ENCODE measurements at regions not wholly inside any gene's neighbourhood (a gene's known extent, or its start where the extent isn't known, plus 50 kb on each side); places are given as distances from the start of the nearest gene placed in this dataset.

DNA sequence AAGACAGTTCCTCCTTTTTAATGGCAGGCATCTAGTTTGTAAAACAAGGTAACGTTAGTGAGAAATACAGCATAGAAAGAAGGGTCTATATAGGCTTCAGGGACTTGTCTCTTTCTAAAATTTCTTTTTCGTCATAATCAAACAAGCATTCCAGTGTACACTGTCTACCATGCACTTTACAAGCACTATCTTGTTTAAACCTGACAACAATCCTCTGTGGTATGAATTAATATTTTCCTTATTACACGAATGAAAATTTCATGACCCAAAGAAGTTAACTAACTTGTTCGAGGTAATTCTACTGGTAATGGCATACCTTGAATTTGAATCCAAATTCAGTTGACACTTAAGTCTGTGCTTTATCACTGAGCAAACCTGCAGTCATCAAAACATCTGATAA, 399.7 kb upstream of the NBEA start:
- no peak for DNase-seq

DNA sequence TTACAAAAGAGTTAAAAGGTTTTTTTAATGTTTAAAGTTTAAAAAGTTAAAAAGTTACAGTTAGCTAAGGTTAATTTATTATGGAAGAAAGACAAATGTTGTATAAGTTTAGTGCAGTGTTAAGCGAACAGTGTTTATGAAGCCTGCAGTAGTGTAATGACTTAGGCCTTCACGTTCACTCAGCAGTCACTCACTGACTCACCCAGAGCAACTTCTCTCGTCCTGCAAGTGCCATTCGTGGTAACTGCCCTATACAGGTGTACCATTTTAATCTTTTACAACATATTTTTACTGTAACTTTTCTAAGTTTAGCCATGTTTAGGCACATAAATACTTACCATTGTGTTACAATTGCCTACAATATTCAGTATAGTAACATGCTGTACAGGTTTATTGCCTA, 398.2 kb upstream of the NBEA start:
- DNase-seq: no peak

DNA sequence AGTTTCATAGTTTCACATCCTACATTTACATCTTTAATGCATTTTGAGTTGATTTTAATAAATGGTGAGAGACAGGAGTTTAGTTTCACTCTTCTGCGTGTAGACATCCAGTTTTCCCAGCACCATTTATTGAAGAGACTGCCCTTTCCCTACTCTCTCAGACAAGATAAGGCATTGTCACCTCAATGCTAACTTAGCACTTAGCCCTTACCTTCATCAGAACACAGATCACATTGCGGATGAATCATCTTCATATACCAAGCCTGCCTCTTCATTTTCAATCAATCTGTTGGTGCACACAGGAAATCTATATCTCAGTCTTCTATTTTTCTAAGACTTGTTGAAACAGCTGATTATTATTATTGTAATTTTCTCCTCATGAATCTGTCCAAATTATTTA, 396.6 kb upstream of the NBEA start:
- no peak for DNase-seq

GRCh38 chr13:34546344-34547250, 395.5 kb upstream of the NBEA start:
- DNase-seq: no peak

DNA sequence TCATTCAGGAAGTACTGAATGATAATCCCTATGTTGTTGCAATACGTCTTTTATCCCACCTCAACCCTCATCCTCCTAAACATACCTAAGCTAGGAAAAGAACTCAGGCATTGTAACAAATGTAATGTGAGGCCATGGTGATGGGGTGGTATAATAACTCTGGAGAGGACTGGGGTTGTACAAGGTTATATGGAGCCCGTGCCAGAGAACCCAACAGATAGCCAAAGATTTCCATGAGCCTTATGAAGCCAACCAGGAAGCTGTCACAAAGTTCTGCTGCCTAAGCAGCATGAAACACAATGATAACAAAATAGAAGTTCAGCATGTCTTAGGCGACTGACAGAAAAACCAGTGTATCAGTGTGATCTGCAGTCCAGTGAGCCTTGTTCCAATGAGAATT, 394.1 kb upstream of the NBEA start:
- DNase-seq: no peak

- no peak for DNase-seq
Measured at GRCh38 chr13:34553376-34553775, 388.7 kb upstream of the NBEA start.

GRCh38 chr13:34555988-34556387, 386.1 kb upstream of the NBEA start:
- DNase-seq: no peak

DNA sequence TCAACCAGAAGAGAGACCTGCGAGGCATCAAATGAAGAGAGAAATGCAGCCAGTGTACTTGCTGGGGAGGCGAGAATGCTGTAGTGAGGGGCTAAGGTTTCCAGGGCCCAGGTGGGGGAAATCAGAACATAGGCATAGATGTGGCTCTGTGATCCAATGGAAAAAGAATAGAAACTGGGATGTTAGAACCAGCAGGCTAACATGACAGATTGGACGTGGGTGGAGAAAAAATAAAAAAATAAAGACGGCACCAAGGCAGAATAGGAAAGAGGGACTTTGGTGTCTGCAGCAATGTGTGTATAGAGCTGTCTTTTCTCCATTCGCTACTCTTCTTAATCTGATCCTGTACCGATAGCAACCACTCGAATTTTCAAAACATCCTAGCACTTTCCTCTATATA, 381.0 kb upstream of the NBEA start:
- no peak for DNase-seq

DNA sequence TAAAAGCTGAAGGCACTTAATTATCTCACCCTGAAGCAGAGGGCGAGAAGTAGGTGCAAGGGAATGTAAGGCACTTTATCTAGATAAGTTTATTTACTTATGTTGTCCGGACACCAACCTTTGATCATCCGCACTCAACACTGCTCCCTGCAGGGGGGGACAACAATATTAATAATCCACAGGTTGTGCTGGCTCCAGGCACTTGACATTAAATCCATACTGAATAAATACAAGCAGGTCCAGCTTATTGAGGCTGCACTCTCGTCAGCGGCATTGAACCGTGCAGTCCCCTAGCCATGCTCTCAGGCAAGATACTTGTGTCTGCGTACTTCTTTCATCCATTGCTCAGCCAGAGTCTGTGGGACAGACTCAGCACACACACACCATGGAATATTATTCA, 374.5 kb upstream of the NBEA start:
- DNase-seq: no peak

- no peak for DNase-seq
Measured at GRCh38 chr13:34570698-34571353, 371.2 kb upstream of the NBEA start.

- no peak for DNase-seq
Measured at GRCh38 chr13:34571716-34572115, 370.4 kb upstream of the NBEA start.

DNA sequence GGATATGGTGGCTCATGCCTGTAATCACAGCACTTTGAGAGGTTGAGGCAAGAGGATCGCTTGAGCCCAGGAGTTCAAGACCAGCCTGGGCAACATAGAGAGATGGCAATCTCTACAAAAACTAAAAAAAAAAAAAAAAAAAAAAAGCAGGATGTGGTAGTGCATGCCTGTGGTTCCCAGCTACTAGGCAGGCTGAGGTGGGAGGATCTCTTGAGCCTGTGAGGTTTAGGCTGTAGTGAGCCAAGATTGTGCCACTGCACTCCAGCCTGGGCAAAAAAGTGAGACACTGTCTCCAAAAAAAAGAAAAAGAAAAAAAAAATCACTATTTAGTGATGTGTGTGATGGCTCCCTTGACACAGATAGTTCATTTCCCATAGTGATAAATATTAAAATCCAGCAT, 365.0 kb upstream of the NBEA start:
- no peak for DNase-seq

DNA sequence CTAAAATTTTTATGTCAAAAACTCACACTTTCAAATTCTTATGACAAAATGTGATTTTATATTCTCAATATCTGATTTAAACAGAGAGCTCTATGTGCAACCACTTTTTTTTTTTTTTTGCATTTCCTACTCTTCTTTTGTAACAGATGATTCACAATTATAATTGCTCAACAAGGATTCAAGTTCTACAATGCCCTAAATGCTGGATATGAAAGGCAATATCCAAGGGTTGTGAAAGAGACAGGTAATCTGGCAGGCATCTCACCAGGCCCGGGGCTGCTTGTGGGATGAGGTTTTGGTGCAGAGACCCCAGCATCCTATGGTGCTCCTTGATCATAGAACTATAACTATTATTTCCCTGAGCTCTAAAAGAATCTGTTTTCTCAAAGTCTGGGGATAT, 363.6 kb upstream of the NBEA start:
- no peak for DNase-seq

DNA sequence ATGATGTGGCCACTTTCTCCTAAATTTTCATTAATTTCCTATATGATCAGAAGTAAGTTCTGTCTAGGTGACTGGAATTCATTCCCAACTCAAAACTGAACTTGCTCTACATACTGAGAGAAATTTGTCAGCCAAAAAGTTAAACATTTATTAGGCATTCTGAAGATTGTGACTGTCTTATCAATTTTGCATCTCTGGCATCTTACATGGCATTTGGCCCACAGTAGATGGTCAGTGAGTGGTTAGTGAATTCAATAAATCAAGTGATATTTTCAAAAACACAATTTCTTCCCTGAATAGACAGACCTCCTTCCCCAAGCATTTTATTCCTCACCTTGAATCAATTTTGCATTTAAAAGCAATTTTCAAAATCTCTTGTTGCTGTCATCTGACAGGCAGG, 363.2 kb upstream of the NBEA start:
- no peak for DNase-seq

DNA sequence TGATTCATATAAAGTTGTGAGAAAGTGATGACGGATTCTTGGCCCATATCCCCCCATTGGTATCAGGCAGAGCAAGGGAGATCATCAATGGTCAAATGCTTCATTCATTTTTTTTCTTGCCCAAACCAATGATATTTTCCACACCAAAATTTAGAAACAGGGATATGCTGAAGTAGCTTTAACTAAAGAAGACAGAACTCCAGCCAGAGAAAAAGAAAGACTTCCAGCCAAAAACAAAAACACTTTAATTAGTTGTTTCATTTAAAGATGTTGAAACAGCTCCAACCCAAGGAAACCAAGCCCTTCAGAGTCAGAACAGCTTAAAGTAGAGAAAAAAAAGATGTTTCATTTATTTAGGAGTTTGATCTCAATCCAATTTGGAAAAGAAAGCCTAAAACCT, 358.9 kb upstream of the NBEA start:
- no peak for DNase-seq

- no peak for DNase-seq
Measured at GRCh38 chr13:34587576-34587975, 354.5 kb upstream of the NBEA start.

DNA sequence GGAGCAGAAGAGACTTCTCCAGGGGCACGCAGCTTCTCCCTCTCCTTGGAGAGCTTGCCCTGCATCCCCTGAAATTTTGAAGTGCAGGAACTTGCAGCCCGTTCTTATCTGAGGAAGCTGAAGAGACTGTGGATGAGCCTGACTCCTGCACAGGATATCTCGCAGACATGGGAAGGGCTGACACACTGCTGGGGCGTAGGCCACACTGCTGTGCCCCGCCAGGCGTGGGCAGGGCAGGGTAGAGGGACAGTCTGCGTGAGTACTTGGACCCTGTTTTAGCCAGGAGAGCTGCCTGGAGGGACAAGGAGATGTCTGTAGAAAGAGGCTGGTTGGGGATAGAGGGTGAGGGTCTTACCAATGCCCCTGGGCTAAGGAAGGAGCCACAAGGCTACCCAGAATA, 353.7 kb upstream of the NBEA start:
- no peak for DNase-seq

DNA sequence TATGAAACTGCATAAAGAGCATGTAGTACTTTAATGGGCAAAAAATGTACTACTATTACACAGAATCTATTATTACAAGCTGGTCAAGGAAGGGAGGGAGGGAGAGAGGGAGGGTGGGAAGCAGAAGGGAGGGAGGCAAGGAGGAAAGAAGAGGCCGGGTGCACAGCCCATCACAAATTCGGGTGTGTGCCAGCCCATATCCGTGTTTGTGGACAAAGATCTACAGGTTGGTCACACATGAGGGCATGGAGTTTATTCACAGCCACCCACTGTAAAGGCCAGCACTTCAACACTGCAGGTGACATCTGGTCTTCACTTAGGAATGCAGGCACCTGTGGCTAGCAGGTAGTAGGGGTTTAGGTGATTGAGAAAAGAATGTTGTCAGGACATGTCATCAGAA, 352.5 kb upstream of the NBEA start:
- DNase-seq: no peak

DNA sequence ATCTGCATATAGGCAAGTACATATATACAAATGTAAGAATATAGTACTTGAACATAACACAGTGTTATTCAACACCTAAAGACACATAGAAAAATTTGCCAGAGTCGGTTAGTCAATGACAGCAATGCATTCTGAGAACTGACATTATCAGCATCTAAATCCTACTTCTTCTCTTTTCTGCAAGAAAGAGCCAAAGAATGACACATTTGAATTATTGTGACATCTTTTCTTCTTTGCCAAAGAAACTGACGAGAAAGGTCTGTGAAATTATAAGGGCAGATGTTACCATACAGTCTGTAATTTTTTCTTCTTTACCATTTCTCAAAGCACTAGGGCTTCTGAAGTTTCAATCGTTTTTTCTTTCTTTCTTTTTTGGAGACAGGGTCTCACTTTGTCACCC, 350.9 kb upstream of the NBEA start:
- DNase-seq: no peak

GRCh38 chr13:34591900-34592529, 350.1 kb upstream of the NBEA start:
- peak in 19 of 51 donors; percentile 2 to 44 (median 17) for DNase-seq

- DNase-seq: no peak
Measured at GRCh38 chr13:34593658-34594057, 348.4 kb upstream of the NBEA start.

DNA sequence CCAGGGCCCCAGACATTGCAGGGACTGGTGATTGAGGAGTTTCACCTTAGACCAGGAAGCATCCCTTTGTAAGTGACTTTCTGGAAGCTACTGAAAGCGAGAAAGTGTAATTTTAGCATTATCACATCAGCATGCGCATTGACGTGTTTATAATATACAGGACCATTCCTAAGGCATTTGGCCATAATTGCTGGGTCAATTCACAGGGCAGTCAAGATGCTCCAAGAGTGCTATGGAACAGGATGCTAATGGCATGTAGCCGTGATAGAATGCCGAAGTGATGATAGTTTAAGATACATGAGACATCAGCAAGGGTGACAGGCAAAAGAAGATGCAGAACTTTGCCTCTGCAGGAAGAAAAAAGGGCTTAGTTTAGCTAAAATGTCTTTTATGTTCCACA, 347.6 kb upstream of the NBEA start:
- DNase-seq: no peak

- no peak for DNase-seq
Measured at GRCh38 chr13:34608331-34608730, 333.7 kb upstream of the NBEA start.

All from hypothalamus (tissue), 51 donors.